ENCODE measurements at regions not wholly inside any gene's neighbourhood (a gene's known extent, or its start where the extent isn't known, plus 50 kb on each side); places are given as distances from the start of the nearest gene placed in this dataset.
A peak's percentile ranks its signal among the peaks of the same experiment; 100 is the strongest.
"Not testable (repeated sequence)": the region's sequence is repeated elsewhere in the genome, so short reads cannot be mapped to it uniquely, and the experiment has no call there.

DNA sequence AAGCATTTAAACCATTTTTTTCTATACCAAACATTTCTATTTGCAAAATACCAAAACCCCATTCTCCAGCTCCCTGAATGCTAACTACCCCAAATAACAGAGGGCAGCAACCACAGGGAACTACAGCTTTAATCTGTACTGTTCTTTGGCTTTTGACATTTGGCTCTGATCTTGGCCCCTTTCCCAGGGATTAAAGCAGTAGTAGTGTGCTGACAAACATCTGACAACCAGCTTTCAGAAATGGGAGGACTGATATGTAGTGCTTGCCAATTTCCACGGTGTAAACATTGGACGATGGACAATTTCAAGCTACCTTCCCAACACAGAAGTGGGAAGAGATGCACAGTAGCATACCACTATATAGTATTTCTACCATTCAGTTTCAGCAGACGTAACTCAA is 88.4 kb upstream of the TEAD1 start:
- Histone ChIP-seq H3K9ac (ENCODE audit: insufficient read depth in 1 of 2, low read length in 2 of 2) (no peak overlapping the region), H3K36me3 (ENCODE audit: control insufficient read depth in 4 of 4, insufficient read depth in 4 of 4, low read length in 4 of 4) (no peaks in the 10 kb centered on the region), H3K4me3 (no peak overlapping the region), H3K9me3 (ENCODE audit: control insufficient read depth in 4 of 4, insufficient read depth in 3 of 4, low read length in 3 of 4) (no peaks in the 10 kb centered on the region), H3K27me3 (ENCODE audit: control insufficient read depth in 3 of 3, insufficient read depth in 3 of 3, low read length in 2 of 3) (no peaks in the 10 kb centered on the region), H3K4me1 (ENCODE audit: control insufficient read depth in 5 of 5, insufficient read depth in 5 of 5, low read length in 5 of 5) (peaks cover 2 to 10% (median 6%) of the 10 kb centered on the region in 5 donors), H3K27ac (ENCODE audit: low read depth in 1 of 2, low read length in 1 of 2) (no peak overlapping the region)
- DNase-seq (peak in 2 of 3 donors; percentile 25 to 36), ATAC-seq (ENCODE audit: insufficient read depth, low FRiP score) (no peak)
- 42 to 72% methylated on average over 3 of the region's 3 CpGs for WGBS, 2 donors
- TF ChIP-seq, protein P1, sequence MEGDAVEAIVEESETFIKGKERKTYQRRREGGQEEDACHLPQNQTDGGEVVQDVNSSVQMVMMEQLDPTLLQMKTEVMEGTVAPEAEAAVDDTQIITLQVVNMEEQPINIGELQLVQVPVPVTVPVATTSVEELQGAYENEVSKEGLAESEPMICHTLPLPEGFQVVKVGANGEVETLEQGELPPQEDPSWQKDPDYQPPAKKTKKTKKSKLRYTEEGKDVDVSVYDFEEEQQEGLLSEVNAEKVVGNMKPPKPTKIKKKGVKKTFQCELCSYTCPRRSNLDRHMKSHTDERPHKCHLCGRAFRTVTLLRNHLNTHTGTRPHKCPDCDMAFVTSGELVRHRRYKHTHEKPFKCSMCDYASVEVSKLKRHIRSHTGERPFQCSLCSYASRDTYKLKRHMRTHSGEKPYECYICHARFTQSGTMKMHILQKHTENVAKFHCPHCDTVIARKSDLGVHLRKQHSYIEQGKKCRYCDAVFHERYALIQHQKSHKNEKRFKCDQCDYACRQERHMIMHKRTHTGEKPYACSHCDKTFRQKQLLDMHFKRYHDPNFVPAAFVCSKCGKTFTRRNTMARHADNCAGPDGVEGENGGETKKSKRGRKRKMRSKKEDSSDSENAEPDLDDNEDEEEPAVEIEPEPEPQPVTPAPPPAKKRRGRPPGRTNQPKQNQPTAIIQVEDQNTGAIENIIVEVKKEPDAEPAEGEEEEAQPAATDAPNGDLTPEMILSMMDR (IDR thresholded peaks at IDR 0.05; ENCODE audit: control extremely low read depth, extremely low read depth), result no peak

- TF ChIP-seq, protein P1 (IDR thresholded peaks at IDR 0.05; ENCODE audit: control extremely low read depth, extremely low read depth), result no peak
- H3K27me3 ChIP-seq (ENCODE audit: control insufficient read depth in 3 of 3, insufficient read depth in 3 of 3, low read length in 2 of 3), result no peaks in the 10 kb centered on the region
- no peaks in the 10 kb centered on the region for H3K36me3 ChIP-seq (ENCODE audit: control insufficient read depth in 4 of 4, insufficient read depth in 4 of 4, low read length in 4 of 4)
- no peak overlapping the region for H3K27ac ChIP-seq (ENCODE audit: low read depth in 1 of 2, low read length in 1 of 2)
- DNase-seq (peak in 1 of 3 donors; percentile 4), ATAC-seq (ENCODE audit: insufficient read depth, low FRiP score) (peak; percentile 34)
- H3K4me3 ChIP-seq, result no peak overlapping the region
- H3K9ac ChIP-seq (ENCODE audit: insufficient read depth in 1 of 2, low read length in 2 of 2), result no peak overlapping the region
- no peaks in the 10 kb centered on the region for H3K9me3 ChIP-seq (ENCODE audit: control insufficient read depth in 4 of 4, insufficient read depth in 3 of 4, low read length in 3 of 4)
- 43 to 51% methylated on average over 6 of the region's 6 CpGs for WGBS, 2 donors
- H3K4me1 ChIP-seq (ENCODE audit: control insufficient read depth in 5 of 5, insufficient read depth in 5 of 5, low read length in 5 of 5), result peaks cover 0 to 10% (median 6%) of the 10 kb centered on the region in 5 donors
Observed at GRCh38 chr11:12587333-12587991, 86.8 kb upstream of the TEAD1 start.

DNA sequence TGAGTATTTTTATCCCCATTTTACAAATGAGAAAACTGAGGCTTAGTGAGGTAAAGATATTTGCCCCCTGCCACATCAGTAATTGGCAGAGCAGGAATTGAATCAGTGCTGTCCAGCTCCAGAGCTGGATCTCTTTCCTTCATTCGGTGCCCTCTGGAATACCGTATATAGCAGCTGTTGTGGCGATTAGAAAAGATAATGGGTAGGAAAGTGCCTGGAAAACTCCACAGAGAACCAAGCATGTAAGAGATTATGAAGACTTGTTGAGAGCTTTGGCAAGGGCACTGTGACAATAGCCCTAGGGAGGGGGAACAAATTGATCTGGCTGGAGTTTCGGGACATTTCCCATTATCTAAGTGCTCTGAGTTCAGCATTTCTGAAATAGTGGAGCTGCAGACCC is 82.5 kb upstream of the TEAD1 start:
- ATAC-seq (ENCODE audit: insufficient read depth, low FRiP score), result no peak
- no peaks in the 10 kb centered on the region for H3K36me3 ChIP-seq (ENCODE audit: control insufficient read depth in 4 of 4, insufficient read depth in 4 of 4, low read length in 4 of 4)
- H3K27me3 ChIP-seq (ENCODE audit: control insufficient read depth in 3 of 3, insufficient read depth in 3 of 3, low read length in 2 of 3), result no peaks in the 10 kb centered on the region
- H3K27ac ChIP-seq (ENCODE audit: low read depth in 1 of 2, low read length in 1 of 2), result no peak overlapping the region
- H3K9me3 ChIP-seq (ENCODE audit: control insufficient read depth in 4 of 4, insufficient read depth in 3 of 4, low read length in 3 of 4), result no peaks in the 10 kb centered on the region
- TF ChIP-seq, protein P1 (IDR thresholded peaks at IDR 0.05; ENCODE audit: control extremely low read depth, extremely low read depth), result no peak
- H3K4me1 ChIP-seq (ENCODE audit: control insufficient read depth in 5 of 5, insufficient read depth in 5 of 5, low read length in 5 of 5), result peaks cover 0 to 3% (median 0%) of the 10 kb centered on the region in 5 donors
- no peak overlapping the region for H3K4me3 ChIP-seq
- no peak overlapping the region for H3K9ac ChIP-seq (ENCODE audit: insufficient read depth in 1 of 2, low read length in 2 of 2)
- 91 to 94% methylated on average over 4 of the region's 4 CpGs for WGBS, 2 donors
- no peak for DNase-seq

GRCh38 chr11:12592283-12592682 is 81.9 kb upstream of the TEAD1 start:
- WGBS, 2 donors, result 94 to 95% methylated on average over 3 of the region's 3 CpGs

GRCh38 chr11:12595089-12595847 is 79.0 kb upstream of the TEAD1 start:
- WGBS, 2 donors, result 83 to 86% methylated on average over 2 of the region's 2 CpGs
- H3K4me1 ChIP-seq (ENCODE audit: control insufficient read depth in 5 of 5, insufficient read depth in 5 of 5, low read length in 5 of 5), result peaks cover 0 to 11% (median 0%) of the 10 kb centered on the region in 5 donors
- not testable (repeated sequence) for H3K36me3 ChIP-seq (ENCODE audit: control insufficient read depth in 4 of 4, insufficient read depth in 4 of 4, low read length in 4 of 4); H3K27me3 ChIP-seq (ENCODE audit: control insufficient read depth in 3 of 3, insufficient read depth in 3 of 3, low read length in 2 of 3); H3K9me3 ChIP-seq (ENCODE audit: control insufficient read depth in 4 of 4, insufficient read depth in 3 of 4, low read length in 3 of 4); H3K9ac ChIP-seq (ENCODE audit: insufficient read depth in 1 of 2, low read length in 2 of 2); H3K4me3 ChIP-seq; DNase-seq; ATAC-seq (ENCODE audit: insufficient read depth, low FRiP score); H3K27ac ChIP-seq (ENCODE audit: low read depth in 1 of 2, low read length in 1 of 2)

More at GRCh38 chr11:12592283-12592682, 81.9 kb upstream of the TEAD1 start:
- H3K27ac ChIP-seq (ENCODE audit: low read depth in 1 of 2, low read length in 1 of 2), result no peak overlapping the region
- no peak overlapping the region for H3K4me3 ChIP-seq
- no peaks in the 10 kb centered on the region for H3K9me3 ChIP-seq (ENCODE audit: control insufficient read depth in 4 of 4, insufficient read depth in 3 of 4, low read length in 3 of 4)
- peaks cover 0 to 3% (median 0%) of the 10 kb centered on the region in 5 donors for H3K4me1 ChIP-seq (ENCODE audit: control insufficient read depth in 5 of 5, insufficient read depth in 5 of 5, low read length in 5 of 5)
- no peaks in the 10 kb centered on the region for H3K36me3 ChIP-seq (ENCODE audit: control insufficient read depth in 4 of 4, insufficient read depth in 4 of 4, low read length in 4 of 4)
- DNase-seq (no peak), ATAC-seq (ENCODE audit: insufficient read depth, low FRiP score) (no peak)
- H3K27me3 ChIP-seq (ENCODE audit: control insufficient read depth in 3 of 3, insufficient read depth in 3 of 3, low read length in 2 of 3), result no peaks in the 10 kb centered on the region
- TF ChIP-seq, protein P1 (IDR thresholded peaks at IDR 0.05; ENCODE audit: control extremely low read depth, extremely low read depth), result no peak
- H3K9ac ChIP-seq (ENCODE audit: insufficient read depth in 1 of 2, low read length in 2 of 2), result no peak overlapping the region

Data from lung (tissue), 11 donors.